Limb (tissue), 2 donors: ENCODE measurements at regions not wholly inside any gene's neighbourhood (a gene's known extent, or its start where the extent isn't known, plus 50 kb on each side); places are given as distances from the start of the nearest gene placed in this dataset.
"Not testable (repeated sequence)": the region's sequence is repeated elsewhere in the genome, so short reads cannot be mapped to it uniquely, and the experiment has no call there.

Source experiments
- DNase-seq, 2 donors: peaks; one replicate each; pipeline ENCODE4 v3.0.0-alpha.2; 2016; ENCODE audit errors: extremely low spot score in 2 of 2

GRCh38 chr6:84581494-84582259 lies 182.7 kb downstream of the TBX18 start:
- DNase-seq: no peak

DNA sequence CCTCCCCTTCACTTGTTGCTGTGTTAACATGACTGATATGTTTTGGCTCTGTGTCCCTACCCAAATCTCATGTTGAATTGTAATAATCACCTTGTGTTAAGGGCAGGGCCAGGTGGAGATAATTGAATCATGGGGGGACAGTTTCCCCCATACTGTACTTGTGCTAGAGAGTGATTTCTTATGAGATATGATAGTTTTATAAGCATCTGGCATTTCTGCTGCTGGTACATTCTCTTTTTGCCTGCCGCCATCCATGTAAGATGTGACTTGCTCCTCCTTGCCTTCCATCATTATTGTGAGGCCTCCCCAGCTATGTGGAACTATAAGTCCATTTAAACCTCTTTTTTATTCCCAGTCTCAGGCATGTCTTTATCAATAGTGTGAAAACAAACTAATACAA lies 185.0 kb downstream of the TBX18 start:
- no peak for DNase-seq

- no peak for DNase-seq
These were observed 188.4 kb downstream of the TBX18 start for GRCh38 chr6:84576029-84576428.

DNA sequence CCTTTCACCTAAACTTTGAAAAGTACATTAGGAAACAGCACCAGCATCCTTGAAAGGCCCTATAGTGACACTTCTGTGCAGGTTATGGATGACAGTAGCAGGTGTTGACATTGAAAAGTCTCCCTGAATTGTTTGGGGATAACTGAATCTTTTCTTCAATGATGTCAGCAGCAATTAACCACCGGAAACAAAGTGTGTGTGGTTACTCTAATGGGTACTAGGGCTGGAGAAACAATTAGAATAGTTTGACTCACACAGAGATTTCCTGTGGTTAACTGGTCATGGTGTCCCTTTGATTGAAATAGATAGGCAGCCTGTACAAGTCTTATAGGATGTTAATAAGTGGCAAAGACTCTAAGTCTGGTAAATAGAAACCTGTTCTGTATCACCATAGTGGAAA lies 189.1 kb downstream of the TBX18 start:
- no peak for DNase-seq

DNA sequence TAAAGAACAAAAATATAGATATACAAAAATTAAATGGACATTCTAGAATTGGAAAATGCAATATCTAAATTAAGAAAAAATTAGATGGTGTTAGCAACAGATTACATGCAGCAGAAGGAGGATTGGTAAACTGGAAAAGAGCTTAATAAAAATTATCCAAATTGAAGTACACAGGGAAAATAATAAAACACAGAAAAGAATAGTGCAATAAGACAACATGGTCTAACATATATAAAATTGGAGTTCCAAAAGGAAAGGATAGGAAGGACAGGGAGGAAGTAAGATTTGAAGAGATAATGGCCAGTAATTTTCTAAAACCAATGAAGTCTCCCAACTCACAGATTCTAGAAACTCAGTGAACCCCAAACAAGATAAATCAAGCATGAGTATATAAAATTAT lies 194.5 kb downstream of the TBX18 start:
- DNase-seq: no peak

DNA sequence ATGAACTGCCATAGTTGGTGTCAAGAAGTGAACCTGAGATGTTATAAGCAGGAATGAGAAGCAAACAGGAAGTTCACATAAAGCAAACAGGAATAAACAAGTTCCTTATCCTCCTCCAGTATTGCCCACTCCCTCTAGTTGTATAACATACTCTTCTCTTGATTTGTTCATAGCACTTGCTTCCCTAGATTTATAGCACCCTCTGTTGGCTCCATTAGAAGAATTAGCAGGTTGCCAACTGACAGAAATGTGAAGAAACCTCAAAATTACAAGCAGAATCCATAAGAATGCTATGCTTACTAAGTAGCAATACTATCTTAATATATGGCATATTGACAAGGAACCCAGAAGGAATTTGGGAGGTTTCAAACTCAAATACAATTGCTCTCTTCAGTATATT lies 195.4 kb downstream of the TBX18 start:
- no peak for DNase-seq

DNA sequence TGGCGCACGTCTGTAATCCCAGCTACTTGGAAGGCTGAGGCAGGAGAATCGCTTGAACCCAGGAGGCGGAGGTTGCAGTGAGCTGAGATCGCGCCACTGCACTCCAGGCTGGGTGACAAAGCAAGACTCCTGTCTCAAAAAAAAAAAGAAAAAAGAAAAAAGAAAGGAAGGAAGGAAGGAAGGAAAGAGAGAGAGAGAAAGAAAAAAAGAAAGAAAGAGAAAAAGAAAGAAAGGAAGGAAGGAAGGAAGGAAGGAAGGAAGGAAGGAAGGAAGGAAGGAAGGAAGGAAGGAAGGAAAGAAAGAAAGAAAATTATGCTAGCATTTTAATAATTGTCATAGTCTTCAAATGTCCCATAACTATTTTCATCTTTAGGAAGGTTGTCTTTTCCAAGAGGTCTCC lies 198.7 kb downstream of the TBX18 start:
- DNase-seq: not testable (repeated sequence)

GRCh38 chr6:84560436-84561390 lies 203.7 kb downstream of the TBX18 start:
- DNase-seq: no peak

DNA sequence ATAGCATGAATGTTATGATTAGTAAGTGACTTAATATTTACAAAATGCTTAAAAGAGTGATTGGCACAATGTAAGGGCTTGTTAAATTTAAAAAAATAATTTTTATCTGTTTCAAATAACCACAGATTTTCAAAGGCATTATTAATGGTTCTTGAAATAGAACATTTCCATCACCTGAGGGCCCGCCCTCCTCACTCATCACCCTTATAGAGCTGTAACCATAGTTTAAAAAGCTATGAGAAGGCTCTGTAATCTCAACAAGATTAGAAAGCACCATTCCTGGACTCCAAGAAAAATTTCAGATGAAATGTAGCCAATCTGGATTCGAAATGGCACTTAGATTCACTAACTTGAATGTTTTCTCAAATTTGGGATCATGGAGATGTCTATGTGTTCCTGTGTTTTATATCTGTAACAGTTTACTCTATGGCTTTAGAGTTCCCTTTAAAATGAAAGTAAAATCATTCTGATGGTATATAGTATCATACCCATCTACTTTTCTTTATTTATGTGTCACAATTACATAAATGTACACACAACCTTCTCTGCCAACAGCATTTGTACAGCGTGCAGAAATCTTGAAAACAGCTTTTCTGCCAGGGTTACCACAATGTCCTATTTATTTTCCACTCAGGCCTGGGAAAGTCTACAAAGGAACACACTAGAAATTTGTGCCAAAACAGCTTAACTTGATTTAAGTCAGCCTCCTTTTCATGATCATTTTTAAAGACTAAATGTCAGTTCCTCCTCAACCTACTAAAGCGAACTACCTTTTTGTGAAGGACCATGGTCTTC lies 207.7 kb downstream of the TBX18 start:
- DNase-seq: peak in 1 of 2 donors; percentile 13

DNA sequence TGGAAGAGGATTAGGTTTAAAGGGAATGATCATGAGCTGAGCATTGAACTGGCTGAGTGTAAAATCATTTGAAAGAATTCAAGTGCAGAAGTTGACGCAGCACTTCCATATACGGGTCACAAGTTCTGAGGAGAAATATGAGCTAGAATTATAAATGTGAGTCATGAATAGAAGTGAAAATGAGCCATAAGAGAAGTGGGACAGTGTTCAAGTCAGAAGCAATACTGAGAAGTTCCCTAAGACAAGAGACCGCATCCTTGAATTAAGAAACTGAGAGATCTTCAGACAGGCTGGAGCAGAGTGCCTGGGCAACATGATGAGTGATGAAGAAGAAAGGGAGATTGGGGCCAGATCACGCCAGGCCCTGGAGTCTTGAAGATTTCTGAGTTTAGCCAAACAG lies 209.7 kb downstream of the TBX18 start:
- no peak for DNase-seq

DNA sequence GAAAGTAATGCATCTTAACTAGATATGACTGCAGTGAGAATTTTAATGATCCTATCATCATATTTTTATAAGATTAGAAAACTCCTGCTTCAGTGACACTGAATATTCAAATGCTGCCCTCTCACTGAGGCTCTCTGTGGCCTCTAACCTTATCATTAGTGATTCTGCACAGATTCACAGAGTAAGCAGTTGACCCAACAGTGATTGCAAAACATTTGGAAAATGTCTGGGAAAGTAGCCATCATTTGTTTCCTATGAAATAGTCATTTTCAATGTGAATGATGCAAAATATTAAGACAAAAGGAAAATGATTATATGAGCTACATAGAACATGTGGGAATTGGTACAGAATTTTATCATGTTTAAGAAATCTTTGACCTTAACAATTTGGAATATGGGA lies 210.3 kb downstream of the TBX18 start:
- no peak for DNase-seq

DNA sequence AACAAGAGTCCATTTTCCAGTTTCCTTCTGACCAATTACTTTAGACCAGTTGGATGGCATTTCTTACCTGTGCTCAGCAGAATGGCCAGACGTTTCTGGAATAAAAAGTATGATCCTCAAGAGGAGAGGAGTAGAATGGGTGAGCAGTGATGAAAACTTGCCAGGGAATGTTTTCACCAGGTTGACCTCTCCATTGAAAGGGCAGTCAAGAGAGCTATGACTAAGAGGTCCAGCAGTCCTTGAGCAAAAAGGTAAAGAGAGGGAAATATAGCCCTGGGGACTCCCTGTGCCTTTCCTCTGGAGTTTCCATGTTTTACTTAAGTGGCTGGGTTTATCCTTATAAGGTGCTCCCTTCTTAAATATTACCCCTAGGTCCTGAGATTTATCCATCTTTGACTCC lies 210.9 kb downstream of the TBX18 start:
- DNase-seq: no peak

- DNase-seq: no peak
These were observed 212.6 kb downstream of the TBX18 start for GRCh38 chr6:84551797-84552196.

GRCh38 chr6:84549917-84550316 lies 214.5 kb downstream of the TBX18 start:
- no peak for DNase-seq

GRCh38 chr6:84547341-84547801 lies 217.0 kb downstream of the TBX18 start:
- no peak for DNase-seq

DNA sequence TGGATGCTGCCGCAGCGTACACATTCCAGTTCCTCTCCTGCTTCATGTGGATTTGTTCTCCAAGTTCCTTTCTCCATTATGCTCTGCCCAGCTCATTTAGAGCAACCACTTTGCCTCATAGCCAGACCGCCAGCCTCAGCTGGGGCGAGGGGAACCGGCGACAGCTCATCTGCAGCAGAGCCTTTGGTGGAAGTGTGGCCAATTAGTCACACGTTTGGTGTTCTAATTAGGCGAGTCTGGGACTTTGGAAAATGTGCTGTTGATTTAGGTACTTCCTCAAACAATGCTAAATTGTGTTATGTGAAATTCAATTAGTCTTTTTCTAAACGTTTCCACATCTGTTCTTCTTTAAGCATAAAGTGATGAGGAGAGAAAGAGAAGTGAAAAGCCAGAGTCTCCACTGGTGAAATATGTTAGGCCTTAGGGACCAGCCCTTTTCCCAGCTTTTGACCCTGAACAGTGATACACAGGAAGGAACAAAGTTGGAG lies 217.9 kb downstream of the TBX18 start:
- peak; percentile 35 to 52 for DNase-seq

DNA sequence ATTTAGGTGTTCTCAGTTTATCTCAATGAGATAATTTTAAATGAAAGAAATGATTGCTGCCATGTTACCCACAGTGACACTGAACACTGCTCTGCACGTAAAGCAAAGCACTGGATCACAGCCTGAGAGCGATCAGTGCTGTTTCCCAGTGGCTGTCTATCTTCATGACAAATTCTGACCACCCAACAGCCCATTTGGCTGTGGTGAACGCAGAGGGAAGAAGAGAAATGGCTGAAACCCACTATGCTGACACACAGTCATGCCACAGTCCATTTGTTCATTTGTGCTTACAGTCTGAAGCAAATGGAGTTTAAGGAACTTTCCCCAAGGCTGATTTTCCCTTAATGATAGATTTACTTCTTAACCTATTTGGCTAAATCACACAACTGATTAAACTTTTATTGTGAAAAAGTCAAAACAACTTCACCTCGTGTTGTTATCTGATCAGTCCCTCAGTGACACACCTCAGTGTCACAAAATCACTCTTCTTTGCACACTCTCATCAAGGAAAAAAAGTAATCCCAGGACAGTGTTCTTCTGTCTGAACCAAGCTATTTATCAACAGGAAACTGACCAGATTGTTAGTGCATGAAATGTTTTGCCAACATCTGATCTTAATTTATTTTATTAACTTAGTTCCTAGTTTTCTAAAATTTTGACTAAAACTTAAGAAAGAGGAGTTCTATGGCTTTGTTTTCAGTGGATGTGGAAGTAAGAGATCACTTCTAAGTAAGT lies 225.1 kb downstream of the TBX18 start:
- no peak for DNase-seq

- DNase-seq: no peak
These were observed 227.3 kb downstream of the TBX18 start for GRCh38 chr6:84536885-84537638.

DNA sequence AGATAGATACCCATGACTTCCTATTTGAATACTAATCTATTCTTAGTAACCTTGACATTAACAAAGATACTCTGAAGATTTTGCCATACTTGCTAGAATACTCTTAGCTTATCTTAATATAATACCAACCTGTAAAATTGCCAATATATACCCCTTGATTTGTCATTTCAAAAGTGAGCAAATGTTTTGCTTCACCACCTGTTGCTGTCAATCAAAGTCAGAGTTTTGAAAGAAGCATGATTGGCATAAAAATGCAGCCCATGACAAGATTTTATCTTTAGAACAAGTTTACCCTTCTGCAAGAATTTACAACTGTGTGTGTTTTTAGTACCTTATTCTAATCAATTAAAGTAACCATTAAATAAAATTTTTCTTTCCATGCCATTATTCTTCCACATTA lies 236.2 kb downstream of the TBX18 start:
- DNase-seq: no peak

- no peak for DNase-seq
These were observed 237.8 kb downstream of the TBX18 start for GRCh38 chr6:84526631-84527030.
